ENCODE measurements at regions not wholly inside any gene's neighbourhood (a gene's known extent, or its start where the extent isn't known, plus 50 kb on each side); places are given as distances from the start of the nearest gene placed in this dataset.

DNA sequence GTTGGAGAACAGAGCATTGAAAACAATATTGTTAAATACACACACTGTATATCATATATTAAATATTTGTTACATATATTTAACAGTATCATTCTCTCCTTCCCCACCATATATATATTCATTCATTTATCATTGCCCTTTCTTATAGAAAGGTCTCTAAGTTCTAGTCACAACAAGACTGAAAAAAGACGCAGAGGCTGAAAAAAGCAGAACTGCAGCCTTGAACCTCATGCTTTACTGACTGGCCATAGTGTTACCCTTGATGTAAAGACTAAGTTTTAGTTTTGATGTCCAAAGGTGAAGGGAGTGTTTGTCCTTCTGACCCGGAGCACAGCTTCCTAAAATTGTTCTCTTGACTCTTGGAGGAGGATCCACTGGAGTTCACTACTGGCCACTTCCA is 247.9 kb downstream of the PTEN start:
- no peak for DNase-seq

DNA sequence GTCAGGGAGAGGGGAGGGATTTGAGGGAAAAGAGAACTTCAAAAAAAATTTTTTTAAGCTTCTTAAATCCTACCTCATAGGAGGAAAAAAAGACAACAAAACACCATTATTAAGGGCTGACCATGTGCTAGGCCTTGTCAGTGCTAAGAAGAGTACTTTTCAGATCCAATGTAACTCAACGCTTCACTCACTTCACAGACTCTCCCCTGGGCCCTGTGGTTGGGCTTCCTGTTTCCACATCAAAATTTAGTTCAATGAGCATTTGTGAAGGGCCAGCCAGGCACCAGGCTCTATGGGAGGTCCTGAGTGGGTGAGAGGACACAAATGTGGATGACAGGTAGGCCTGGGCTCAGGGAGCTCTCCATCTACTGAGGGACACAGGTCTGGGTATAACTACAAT is 249.8 kb downstream of the PTEN start:
- no peak for DNase-seq

DNA sequence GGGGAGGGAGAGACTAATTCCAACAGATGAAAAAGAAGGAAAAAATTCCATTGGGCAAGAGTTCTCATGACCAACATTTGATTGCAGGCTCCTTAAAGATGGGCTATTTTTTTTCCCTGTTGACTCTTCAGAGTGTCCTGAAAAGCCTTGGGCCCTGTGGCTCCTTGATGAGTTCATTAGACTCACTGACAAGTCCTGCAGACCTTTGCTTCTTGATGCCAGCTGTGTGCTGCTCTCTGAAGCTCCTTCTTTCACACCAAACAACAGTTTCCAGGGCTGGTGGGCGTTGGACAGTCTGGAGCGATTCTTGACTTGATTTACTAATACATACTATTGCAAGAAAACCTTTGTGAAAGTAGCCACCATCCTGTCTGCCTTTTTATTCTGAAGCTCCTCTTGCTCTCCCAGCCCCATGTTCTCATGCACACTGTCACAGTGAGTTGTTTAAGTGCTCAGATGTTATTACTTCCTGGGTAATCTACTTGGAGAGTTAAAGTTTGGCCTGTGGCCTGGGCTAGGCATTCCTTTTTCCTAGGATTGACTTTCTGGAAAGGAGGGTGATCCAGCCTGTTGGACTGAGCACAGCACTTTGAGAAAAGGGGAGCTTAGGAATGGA is 250.3 kb downstream of the PTEN start:
- no peak for DNase-seq

DNA sequence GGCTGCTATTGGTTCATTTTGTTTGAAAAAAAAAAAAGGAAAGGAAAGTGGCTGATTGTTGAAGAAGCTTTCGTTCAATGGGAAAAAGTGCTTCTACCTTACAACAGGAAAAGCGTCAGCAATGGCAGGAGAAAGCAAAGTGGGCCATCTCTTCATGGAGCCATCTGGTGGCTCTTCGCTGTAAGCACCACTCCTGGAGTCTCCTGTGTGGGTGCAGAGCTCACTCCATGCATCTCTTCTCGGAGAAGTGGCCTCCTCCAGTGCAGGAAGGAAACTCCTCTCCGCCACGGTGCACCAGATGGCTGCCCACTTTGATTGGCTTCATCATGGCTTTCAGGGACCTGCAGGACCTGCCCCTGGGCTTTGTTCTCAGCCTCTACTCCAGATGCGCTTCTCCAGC is 250.9 kb downstream of the PTEN start:
- no peak for DNase-seq

DNA sequence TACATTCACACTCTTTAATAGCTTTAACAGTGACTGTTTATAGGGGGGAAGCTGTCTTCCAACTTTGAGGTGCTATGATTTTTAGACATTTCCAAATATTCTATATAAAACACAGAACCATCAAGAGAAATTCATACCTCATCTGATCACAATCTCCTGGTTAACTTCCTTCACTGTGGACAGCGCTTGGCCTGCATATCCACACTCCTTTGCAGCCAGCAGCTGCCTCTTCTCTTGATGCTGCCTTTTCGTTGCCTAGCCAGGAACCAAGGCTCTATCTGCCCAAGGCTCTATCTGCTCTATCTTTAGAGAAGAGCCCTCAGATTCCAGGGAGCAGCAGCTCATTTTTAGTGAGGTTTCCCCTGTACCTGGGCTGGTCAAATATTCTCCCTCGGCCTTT is 252.0 kb downstream of the PTEN start:
- no peak for DNase-seq

DNA sequence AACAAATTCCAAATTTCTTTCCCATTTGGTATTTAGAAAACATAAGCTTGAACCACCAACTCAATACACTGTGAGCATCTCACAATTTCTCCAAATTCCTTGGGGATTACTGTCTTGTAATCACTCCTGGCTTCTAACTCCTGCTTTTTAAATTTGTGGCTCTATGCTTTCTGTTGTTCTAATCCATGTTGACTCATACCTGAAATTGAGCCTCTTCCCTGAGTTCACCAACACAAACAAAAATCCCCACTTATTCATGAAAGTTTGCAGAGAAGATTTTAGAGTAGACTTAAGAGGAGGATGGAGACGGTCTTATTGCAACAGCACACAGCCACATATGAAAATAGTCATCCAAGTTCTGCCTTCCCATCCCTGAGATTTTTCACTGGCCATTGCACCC is 252.5 kb downstream of the PTEN start:
- no peak for DNase-seq

DNA sequence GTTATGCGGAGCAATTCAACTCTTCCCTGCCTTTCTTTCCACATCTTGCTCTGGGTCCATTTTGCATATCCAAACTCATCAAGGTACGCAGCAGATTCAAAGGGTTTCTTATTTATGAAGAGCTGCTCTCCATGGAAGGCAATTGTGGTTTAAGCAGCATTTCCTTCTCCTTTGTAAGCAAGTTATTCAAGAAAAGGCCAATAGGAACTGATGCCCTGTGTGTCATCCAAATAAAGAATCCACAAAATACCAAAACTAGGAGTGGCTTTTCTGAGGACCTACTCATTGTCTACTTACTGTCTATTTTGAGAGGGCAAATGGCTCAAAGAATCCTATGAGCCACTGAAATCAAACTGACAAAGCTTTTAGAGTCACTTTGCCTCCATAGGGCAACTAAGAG is 253.1 kb downstream of the PTEN start:
- DNase-seq = no peak

DNA sequence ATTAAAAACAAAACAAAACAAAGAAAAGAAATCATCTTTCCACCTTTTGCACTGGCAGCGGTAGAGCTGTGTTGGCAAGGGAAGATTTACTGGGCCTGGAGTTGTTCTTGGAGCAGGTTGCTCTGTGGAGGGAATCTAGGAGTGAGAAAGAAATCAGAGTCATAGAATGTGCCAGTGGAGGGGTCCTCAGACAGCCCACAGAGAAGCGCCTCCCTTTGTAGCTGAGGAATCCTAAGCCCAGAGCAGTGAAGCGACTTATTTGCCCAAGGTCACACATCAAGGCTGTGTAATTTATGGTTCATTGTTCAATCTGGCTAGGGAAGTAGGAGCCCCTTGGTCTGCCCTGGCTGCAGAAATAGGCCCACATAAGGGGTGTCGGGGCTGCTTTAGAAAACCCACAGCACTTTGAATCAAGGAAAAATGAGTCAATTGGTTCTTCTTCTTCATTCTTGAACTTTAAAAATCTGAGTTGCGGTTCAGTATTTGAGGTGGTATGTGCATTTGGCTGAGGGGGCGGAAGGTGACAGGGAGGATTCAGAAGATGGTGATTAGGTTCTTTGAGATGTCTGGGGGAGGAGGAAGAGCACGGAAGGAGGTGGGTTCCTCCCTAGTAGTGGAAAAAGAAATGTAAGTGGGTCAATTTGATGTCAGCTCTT is 253.7 kb downstream of the PTEN start:
- no peak for DNase-seq

DNA sequence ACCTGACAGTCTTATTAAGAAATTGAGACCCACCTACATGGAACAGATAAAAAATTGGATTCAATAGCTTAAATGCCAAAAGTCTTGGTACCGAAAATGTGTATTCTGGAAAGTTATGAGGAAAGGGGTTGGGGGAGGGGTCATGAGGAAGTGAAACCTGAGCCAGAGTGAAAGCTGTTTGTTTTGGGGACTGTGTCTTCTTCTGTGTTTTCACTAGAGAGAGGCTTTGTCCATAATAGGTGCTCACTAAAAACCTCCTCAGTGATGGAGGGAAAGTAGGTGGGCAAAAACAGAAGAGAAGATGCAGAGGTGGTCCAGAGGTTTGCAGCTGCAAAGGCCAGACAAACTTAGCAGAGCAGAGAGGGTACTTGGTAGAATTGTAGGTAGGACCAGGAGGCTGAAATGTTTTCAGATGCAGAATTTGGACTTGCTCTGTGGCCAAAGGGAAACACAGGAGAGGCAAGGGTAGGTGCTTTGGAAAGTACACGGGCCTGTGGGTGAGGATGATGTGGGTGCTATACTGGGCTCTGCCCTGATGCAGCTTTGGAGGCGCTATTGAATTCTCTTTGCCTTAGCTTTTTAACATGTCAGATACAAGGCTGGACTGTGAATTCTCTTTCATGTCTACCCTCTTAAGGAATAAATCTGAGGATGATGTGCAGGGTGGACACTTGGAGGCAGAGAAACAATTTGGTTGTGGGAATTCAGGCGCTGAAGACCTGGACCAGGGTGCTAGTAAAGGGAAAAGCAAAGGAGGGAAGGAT is 254.6 kb downstream of the PTEN start:
- no peak for DNase-seq

DNA sequence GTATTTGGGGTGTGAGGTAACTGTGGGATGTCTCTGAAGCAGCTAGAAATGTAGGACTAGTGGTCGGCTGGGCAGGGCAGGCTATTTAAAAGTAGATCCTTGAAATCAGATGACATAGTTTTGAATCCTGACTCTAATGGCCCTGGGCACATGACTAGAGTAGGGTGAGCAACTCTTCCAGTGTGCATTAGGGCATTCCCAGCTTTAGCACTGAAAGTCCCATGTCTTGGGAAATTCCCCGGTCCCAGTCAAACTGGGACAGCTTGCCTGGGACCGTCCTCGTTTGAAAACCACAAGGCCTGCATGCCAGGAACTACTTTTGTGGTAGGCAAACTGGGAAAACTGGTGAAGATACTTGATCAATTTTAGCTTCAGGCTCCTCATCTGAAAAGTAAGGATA is 255.3 kb downstream of the PTEN start:
- no peak for DNase-seq

DNA sequence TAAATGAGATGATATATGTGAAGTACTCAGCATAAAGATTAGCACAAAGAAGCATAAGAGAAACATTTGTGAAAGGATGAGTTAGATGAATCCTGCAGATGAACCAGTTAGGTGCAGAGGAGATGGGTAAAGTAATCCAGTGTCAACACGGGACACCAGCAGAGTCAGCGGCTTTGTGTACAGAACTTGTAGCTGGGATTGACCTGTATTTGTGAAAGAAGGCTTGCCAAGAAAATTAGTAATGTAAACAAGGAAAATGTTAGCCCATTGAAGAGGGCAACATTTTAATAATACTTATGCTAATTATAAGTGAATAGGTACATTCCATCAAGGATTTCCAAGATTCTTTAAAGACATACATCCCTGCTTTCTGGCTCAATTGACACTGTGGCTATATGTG is 255.7 kb downstream of the PTEN start:
- no peak for DNase-seq

DNA sequence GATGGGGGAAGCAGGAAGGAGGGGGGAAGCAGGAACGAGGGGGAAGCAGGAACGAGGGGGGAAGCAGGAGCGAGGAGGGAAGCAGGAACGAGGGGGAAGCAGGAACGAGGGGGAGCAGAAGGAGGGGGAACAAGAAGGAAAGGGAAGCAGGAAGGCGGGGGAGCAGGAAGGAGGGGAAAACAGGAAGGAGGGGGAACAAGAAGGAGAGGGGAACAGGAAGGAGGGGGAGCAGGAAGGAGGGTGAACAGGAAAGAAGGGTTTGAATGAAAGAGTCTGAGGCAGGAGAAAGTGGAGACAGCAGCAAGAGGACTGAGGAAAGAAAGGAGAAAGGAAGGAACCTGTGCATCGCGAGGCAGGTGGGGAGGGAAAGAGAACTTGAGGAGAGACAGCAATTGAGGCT is 256.6 kb downstream of the PTEN start:
- no peak for DNase-seq

DNA sequence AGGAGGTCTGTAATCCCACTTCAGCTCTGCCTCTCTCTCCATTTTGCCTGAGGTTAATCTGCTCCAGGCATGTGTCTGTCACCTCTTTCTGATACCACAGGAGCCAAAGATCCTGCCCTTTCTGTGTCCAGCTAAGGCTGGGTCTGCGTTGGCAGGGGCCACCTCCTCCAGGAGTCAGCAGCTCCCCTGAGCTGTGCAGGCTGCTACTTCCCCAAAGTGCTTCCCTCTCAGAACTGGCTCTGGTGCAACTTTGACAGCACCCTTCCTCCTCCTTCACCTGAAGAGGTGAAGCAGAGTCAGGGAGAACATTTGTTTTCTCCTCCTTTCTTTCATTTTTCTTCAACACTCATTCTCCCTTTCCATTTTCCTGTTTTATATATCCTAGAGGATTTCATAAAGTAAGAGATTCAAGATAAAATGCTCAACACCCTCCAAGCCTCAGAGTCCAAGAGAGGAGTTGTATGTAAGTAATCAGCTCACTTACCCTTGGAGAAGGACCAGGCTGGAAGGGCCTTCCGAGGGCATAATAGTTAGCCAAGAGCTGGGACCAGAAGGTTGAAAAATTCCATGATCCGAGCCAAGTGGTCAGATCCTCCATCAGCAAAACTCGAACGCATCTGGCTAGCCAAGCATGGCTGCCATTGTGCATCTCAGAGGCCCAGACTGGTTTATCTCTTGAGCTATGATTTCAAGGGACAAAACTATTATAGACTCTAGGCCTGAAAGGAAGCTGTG is 257.3 kb downstream of the PTEN start:
- DNase-seq = no peak

DNA sequence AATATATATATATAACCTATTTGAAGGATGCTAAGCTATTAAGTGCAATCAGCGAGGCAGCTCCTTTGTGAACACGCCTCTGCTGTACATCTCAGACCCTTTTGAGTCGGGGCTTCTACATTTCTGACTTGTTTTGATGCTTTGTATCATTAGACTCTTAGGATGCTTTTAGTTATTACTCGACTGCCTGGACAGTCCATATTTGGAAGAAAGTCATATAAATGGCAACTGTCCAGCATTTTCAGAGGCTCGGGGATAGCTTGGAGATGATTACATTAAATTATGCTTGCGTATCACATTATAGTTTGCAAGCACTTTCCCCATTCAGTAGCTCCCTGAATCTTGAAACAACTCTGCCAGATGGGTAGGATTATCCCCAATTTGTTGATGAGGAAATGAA is 257.9 kb downstream of the PTEN start:
- no peak for DNase-seq

DNA sequence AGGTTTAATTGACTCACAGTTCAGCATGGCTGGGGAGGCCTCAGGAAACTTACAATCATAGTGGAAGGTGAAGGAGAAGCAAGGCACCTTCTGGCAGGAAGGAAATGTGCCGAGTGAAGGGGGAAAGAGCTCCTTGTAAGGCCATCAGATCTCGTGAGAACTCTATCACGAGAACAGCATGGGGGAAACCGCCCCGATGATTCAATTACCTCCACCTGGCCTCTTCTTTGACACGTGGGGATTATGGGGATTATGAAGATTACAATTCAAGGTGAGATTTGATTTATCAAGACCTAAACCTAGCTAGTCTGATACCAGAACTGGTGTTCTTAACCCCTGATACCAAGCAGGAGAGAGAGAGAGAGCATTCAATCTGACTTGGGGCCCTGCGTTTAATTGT is 258.7 kb downstream of the PTEN start:
- no peak for DNase-seq

DNA sequence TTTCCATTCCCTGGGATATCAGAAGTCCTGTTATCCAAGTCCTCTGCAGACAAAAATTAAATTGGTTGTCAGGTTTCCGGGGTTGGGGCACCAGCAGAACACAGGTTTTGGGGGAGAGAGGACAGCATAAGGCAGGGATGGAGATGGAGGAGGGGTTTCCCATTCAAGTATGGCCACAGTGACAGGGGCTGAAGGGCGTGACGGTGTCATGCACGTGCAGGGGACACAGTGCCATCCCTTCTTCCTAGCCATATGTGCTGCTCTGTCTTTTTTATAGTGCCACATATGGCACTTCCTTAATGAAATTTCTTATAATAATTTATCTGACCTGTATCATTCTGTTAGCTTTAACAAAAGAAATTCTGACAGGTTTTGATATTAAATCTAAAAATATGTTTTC is 259.2 kb downstream of the PTEN start:
- no peak for DNase-seq

DNA sequence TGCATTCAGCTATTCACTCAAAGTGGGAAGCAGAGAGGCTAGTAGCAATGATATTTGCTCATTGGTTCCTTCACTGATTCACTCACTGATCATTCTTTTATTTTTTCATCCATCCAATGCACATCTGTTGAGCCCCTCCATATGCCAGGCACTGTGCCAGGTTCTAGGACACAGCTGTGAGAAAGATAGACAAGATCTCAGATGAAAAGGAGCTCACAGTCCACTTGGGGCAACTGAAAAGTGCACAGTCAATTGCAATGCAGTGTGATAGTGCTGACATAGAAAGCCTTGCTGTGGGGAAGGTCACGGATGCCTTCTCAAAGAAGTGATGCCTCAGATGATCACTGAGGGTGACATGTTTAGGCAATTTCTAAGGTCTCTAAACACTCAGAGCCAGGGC is 262.3 kb downstream of the PTEN start:
- no peak for DNase-seq

DNA sequence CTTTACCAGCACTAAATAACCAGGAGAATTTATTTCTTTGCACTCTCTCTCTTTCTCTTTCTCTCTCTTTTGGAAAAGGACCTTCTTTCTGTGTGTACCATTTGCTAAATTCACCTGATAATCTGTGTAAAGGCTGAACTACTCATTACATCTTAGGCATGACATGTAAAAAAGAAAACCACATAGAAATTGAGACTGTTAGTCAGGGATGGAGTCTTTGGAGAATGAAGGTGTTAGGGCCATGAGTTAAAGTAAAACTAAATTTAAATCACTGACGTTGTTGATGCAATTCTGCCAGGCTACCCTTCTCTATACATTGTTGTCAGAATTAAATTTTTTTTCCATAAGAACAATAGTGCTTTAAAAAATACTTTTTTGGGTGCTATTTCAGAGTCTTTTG is 263.3 kb downstream of the PTEN start:
- DNase-seq = no peak

DNA sequence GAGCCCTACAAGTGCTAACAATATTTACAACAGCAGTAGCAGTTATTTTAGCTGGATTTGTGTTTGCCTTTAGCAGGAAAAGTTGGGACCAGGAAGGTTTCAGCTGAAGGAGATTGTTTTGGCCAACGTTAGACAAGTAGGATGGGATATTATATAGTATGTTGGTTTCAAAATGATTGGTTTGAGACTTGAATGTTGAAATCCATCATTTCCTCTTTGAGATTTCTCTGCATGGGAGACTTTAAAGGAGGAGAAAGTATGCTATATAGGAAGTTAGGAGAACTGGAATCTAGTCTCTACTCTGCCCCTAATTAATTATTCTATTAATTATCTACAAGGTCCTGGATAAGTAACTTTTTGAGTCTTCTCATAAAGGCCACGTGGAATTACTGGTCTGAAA is 263.8 kb downstream of the PTEN start:
- DNase-seq = no peak

DNA sequence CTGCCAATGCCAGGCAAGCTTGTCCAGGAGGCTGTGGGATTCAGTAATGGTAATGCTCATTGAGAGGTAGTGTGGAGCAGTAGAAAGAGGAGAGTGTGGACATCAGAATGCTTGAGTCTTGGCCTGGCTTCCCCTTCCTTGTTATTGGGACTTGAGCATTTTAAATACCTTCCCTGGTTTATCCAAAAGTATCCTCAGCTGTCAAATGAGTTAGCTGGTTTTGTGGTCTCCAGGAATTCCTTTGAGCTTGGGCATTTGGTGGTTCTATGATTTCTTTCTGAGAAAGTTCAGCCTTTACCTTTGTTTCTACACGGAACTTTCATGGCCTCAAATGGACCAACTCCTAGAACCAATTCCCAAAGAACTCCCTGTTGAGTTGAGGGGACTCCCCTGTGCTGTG is 264.3 kb downstream of the PTEN start:
- no peak for DNase-seq

DNA sequence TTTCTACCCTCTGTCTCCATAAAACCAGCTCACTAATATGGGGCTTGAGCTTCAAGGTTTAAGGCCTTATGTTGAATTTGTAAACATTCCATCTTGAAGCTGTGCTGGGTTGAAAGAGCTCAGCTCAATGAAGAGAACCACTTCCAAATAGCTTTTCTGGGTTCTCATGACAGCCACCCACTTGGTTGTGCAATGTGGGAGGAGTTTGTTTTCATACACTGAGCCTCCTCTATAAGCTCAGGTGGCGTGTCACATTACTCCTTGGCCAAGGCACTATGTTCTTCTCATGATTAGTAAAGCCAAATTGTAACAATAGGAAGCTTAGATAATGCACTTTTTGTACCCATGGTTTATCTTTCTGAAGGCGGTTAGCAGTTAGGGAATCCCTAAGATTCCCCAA is 265.6 kb downstream of the PTEN start:
- DNase-seq = no peak

DNA sequence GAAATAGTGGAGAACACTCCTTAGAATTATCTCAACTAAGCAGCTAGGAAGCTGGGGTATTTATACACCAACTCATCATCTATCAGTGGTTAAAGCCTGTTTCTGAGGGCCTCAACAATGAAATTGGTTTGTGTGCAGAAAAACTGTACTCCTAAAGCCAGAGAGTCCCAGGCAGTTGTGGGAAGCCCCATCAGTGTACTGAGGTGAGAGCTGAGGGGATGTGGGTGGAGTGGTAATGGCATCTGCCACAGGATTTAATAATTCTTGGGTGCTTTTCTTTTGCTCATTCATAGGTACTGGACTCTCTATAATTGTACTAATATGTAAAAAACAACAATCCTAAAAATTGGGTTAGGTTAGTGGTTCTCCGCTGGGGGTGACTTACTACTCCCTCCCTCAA is 267.5 kb downstream of the PTEN start:
- no peak for DNase-seq

DNA sequence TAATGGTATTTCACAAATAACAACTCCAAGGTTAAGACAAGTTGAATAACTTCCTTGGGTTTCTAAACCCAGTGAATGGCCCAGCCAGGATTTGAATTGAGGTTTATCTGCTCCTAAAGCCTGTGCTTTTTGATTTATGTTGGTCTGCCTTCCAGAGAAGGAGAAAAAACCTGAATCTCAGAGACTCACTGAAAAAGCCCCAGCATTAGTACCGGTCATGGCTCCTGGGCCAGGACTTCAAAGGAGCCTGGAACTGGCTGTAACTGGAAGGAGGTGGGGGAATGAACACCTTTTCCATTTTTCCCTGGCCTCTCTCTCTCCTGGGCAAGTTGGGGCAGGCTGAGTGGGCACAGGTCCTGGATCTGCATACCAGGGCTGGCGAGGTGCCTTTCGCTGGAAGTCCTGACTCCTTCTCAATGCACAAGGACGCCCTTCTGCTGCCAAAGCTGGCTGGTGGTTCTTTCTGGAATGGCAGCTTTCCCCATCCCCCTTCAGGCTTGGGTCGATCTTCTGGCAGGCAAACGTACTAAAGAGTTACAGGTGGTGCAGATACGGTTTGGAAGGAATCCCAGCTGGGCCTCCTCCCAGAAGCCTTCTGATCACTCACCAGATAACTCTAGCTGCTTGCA is 268.2 kb downstream of the PTEN start:
- no peak for DNase-seq

Data from NCI-H187 (cell line).